ENCODE measurements at regions not wholly inside any gene's neighbourhood (a gene's known extent, or its start where the extent isn't known, plus 50 kb on each side); places are given as distances from the start of the nearest gene placed in this dataset.

- TF ChIP-seq CHD7 (IDR thresholded peaks at IDR 0.05; ENCODE audit: insufficient replicate concordance, low read length), result no peak
- no peak for TF ChIP-seq HDAC6 (IDR thresholded peaks at IDR 0.05; ENCODE audit: low read depth, low read length)
- TF ChIP-seq BACH1 (IDR thresholded peaks at IDR 0.05; ENCODE audit: low read length), result no peak
- TF ChIP-seq SP2 (IDR thresholded peaks at IDR 0.05; ENCODE audit: low read length), result no peak
- TF ChIP-seq POLR2A (IDR thresholded peaks at IDR 0.05; ENCODE audit: control extremely low read depth in 1 of 2, low read depth in 2 of 2, low read length in 2 of 2), result no peak
- TF ChIP-seq SRF (IDR thresholded peaks at IDR 0.05; ENCODE audit: low read depth, low read length), result no peak
- TF ChIP-seq NANOG (IDR thresholded peaks at IDR 0.05; ENCODE audit: insufficient read depth, low read depth, low read length, poor library complexity, severe bottlenecking), result no peak
- TF ChIP-seq TCF12 (IDR thresholded peaks at IDR 0.05; ENCODE audit: low read depth, low read length), result no peak
- TF ChIP-seq KDM1A (IDR thresholded peaks at IDR 0.05; ENCODE audit: borderline replicate concordance, low read length), result no peak
Observed at GRCh38 chr3:146313746-146314111, 62.8 kb upstream of the PLSCR4 start (continued).
